ENCODE measurements at regions not wholly inside any gene's neighbourhood (a gene's known extent, or its start where the extent isn't known, plus 50 kb on each side); places are given as distances from the start of the nearest gene placed in this dataset.

DNA sequence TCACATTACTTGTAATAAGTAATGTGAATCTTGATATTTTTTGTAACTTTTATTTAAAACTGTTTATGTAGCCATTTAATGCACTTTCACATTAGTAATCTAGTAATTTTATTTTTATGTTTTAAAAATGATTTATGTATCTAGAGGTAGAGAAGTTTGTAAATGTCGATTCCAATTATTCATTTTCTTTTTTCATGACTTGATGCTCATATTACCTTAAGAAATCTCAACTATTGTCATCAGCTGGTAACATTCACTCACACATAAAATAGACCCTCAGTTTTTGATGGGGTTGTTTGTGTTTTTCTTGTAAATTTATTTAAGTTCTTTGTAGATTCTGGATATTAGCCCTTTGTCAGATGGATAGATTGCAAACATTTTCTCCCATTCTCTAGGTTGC lies 351.7 kb upstream of the CDH7 start:
- no peak for DNase-seq

DNA sequence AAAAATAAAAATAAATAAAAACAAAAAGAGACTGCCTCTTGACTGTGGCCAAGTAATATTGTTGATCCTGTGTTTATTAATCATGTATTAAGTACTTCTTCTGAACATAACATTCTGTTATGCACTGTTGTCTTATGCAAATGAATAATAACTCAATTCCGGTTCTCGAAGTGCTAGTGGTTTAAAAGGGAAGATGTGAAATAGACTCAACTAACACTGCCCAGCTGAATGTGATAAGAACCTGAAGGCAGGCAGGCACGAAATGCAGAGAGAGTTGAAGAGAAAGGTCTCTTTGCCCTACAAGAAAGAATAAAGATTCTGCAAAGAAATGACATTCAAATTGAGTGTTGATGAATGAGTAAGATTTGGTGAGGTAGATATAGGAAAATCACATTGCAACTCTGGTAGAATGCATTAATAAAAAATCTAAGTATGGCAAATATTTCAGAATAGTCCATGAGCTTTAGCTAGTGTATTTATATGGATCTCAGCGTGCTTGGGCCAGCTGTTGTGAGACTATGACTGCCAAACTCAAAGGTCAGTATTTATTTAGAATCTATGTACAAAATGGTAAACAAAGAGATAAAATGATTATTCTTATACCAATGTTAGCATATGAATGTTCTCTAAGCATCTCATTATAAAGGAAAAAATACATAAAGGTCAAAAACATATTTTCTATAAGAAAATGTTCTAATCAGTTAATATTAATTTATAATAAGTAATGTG lies 352.3 kb upstream of the CDH7 start:
- DNase-seq: no peak

DNA sequence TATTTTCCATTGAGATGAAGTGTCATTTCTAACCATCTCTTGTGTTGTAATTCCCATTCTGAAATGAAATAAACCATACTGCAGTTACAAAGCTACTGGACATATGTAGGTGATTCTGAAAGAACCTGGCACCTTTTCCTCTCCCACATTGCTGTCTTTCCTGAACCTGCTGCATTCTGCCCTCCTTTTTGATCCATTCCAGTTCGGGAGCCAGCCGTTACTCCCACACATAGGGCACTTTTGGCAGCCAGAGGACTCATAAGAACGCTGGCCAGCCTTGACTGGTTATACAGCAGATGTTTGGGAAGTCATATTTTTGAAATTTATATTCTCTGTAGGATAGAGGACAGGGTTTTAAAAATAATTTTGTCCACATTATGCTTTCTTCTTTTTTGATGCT lies 369.8 kb upstream of the CDH7 start:
- DNase-seq: no peak

DNA sequence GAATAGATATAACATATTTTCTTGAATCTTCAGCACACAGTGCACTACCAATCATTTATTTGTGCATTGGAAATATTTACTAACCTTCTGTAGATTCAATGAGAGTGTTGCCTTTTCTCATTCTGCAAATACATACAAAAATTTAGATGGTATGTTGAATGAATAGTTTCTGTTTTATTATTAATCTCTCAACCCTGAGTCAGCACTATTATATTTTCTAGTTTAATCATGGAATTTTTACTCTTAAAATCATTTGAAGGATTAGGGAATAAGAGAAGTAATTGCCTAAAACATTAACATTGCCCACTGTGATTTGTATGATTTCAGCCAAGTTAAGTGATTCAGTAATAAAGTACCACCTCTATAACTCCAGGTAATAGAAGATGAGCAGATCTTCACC lies 370.2 kb upstream of the CDH7 start:
- no peak for DNase-seq

DNA sequence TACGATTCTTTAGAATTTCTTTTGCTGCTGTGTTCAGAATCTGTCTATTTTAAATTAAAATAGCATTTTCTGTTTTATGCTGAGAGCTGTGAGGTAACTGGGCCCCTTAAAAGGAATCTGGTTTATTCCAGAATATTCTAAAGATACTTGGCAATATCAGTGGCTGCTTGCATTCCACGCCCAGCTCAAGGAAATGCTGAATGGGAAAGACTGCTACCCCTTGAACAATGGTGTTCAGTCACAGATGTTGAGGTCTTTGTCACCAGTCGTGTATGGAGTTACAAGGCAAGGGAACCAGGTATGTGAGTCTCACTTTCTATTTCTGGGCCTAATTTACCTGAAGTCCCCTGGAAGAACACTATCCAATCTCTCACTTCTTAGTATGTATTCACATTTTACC lies 377.9 kb upstream of the CDH7 start:
- DNase-seq: no peak

DNA sequence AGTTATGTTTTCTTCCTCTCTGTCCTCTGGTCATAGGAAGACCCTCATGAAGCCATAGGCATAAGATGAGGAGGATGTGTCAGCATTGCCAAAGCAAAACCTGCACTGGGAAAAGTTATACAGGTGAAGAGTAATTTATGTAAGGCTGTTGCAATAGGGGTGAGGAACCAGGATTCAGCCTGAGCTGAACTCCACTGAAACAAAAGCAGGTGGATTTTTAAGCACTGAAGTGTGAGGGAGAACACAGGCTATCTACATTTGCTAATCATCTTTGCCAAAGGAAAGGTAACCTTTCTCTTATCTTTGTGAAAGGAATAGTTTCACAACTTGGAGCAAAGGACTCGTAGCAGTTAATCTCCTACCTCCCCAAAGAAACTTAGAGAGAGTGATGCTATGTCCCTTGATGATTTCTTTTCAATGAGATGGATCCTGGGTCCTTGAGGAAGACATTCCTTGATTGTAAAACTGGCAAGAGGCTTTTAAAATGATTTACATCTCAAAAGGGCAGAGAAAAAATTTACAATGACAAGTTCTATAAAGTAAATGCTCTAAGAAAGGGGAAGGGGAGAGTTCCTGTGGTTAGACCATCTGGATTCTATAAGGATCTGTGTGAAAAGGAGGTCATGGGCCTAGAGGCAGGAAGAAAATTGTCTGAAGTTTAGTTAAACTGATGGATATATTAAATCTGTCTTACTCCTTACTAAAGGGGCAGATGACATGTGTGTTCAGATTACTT lies 385.4 kb upstream of the CDH7 start:
- DNase-seq: no peak

DNA sequence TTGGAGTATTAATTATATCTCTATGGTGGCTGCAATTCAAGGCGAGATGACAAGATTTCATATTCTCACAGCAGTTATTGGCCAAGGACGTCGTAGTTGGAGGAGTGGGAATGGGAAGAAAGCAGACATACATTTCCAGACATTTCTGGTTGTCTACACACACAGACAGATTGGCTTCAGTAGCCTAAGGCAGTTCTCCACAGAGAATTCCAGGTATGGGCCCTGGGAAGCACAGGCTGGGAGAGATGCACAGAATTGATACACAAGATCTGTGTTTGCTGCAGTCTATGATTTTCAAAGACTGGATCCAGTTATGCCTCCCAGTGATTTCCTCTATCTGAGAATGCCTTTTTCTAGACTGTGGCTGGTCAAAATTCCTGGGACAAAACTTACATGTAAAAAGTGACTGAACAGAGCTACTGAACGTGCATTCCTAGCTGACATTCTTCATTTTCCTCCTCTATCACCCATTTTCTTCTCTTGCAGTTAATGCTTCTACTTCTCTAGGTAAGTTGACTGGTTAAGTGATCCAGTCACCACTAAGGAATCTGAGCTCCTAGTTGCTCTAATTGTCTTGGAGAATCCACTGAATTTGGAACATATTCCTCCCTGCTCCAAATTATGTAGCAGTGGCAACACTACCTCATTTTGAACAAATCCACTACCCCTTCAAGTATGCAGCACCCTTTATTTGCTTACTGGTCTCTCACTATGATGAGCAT lies 386.7 kb upstream of the CDH7 start:
- no peak for DNase-seq

DNA sequence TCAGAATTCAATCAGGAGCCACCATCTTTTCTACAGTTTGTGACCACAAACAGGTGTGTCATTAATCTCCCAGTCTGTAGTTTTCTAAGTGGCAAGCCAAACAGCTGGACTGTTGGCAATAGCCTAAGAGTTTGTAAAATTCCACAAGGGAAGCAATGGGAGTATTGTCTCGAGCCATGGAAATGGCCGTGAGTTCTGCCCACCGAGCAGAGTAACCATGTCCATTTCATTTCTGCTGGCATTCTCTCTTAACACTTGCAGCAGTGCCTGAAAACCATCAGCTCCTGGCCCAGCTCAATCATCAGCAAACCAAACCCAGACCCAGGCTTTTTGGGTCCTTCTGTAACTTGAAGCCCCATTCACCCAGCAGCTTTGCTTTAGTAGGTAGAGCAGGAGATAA lies 387.8 kb upstream of the CDH7 start:
- DNase-seq: no peak

DNA sequence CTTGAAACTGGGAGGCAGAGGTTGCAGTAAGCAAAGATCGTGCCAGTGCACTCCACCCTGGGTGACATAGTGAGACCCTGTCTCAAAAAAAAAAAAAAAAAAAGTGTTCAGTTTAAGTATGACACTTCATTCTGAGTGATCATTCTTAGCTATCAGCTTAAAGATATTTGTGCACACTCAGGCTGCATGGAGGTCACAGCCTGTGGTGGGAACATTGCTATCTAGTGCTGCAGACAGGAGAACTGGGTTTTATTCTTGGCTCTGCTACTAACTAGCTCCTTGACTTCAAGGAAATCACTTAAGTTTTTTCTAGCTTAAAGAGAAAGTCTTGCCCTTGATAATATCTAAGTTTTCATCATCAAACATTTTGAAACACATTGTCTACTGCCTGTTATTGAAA lies 391.3 kb upstream of the CDH7 start:
- no peak for DNase-seq

DNA sequence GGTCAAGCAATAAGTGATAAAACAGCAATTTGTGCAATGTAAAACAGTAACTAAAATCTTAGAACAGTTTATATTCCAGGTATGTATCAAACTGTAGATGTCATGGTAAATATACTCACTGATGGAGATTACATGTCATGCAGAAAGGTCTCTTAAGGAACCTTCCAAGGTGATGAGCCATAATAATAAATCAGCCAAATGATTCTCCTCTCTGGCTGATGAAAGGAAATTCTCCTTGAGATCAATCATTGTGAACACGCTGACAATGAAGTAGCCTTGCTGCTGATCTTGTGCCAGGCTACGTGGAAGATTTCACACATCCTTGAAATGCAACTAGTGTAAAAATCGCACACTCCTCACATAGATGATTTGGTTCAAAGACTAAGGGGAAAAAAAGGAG lies 392.5 kb upstream of the CDH7 start:
- no peak for DNase-seq

GRCh38 chr18:65352186-65352585 lies 398.6 kb upstream of the CDH7 start:
- no peak for DNase-seq

DNA sequence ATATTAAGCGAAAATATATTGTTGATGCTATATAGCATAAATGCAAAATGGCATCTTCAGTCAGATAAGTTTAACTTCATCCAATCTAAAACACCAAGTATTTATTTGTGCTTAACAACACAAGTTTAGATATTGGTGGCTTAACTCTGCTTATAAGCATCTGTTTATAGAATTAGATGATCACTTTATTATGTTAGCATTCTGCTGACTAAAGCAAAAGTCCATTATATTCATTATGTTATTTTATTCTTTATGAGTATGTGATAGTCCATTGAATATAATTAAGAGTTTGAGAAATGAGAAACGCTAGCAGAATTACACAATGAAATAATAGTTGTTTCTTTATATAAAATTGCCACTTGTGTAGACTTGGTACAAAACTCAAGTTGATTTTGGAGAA lies 401.2 kb upstream of the CDH7 start:
- DNase-seq: no peak

DNA sequence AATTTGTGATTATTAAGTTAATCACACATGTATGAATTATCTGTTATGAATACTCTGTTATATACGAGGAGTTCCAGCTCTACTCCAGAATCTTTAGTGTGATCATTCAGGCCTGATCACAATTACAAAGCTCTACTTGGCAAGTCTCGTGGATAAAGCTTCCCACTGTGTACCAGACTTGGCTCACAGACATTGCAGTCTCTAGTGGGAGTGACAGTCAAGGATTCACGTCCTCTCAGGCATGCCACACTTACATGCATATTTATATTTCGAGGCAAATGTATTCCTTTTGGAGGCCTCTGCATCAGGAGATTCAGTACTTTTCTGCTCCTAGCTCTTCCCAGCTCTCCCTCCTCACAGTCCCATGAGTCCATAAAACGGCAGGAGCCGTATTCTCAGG lies 403.4 kb upstream of the CDH7 start:
- DNase-seq: no peak

- DNase-seq: no peak
These were observed 404.7 kb upstream of the CDH7 start for GRCh38 chr18:65346086-65346485.

- DNase-seq: no peak
These were observed 407.2 kb upstream of the CDH7 start for GRCh38 chr18:65343571-65343970.

GRCh38 chr18:65336411-65336810 lies 414.4 kb upstream of the CDH7 start:
- no peak for DNase-seq

GRCh38 chr18:65329010-65329409 lies 421.8 kb upstream of the CDH7 start:
- DNase-seq: no peak

DNA sequence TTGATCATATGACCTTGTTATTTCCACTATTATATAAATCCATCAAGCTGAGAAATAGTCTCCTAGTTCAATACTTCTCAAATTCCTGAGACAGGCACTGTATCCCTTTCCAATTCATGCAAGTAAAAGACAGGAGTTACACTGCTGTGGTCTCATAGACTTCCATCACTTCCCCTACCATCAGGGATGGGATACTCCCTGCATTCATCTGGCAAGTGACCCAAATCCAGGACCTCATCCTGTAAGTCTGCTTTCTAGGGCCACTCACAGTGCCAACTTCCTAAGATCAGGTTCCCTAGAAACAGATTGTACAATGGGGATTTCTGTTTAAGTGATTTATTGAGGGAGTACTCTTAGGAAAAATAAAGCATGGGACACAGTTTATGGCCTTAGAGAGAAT lies 424.0 kb upstream of the CDH7 start:
- no peak for DNase-seq

GRCh38 chr18:65322895-65323294 lies 427.9 kb upstream of the CDH7 start:
- DNase-seq: no peak

GRCh38 chr18:65298422-65298821 lies 452.4 kb upstream of the CDH7 start:
- DNase-seq: no peak

DNA sequence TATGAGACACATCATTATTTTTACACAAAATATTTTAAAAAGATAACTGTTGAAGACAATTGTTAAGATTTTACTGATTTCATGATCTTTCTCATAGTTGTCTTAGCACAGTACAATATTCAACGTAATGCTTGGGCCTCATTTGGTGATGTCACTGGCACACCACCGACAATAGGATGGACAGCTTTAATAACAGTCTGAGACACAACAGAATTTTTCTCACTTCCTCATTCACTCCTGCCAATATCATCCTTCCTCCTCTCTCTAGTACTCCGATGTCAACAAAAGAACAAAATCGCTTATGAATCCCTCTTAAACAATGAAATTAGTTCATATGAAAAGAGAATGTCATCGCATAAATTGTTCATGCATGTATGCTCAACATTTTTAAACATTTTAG lies 461.9 kb upstream of the CDH7 start:
- DNase-seq: no peak

- no peak for DNase-seq
These were observed 463.2 kb upstream of the CDH7 start for GRCh38 chr18:65287652-65288051.

DNA sequence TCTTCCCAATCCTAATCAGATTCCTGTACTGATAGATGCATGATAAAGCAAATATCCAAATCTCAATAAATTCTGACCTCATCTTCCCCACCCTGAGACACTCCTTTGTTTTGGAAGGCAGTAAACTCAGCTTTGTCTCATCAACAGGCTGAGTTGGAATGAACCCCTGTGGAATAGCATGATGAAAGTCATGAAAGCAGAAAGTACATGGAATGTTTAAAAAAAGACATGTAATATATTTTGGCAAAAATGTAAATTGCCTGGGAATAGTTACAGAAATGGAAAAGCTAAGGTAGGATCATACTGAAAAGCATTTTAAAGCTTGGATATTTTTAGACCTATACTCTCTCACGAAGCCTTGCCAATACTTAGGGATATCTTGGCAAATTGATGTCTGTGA lies 468.7 kb upstream of the CDH7 start:
- DNase-seq: no peak

GRCh38 chr18:65279668-65280305 lies 471.0 kb upstream of the CDH7 start:
- no peak for DNase-seq

All from NCI-H1105 (cell line).